Loucy (cell line): ENCODE measurements at regions not wholly inside any gene's neighbourhood (a gene's known extent, or its start where the extent isn't known, plus 50 kb on each side); places are given as distances from the start of the nearest gene placed in this dataset.

Experiments used
- EZH2phosphoT487 ChIP-seq: fragments of 200-600 bp; IDR thresholded peaks from 2 replicates; pipeline ENCODE4 v1.6.1; 2018; ENCODE audit warnings: antibody characterized with exemption, mild to moderate bottlenecking, moderate library complexity, borderline replicate concordance
- TF ChIP-seq, protein P1 (sequence below): fragments of 200-600 bp; sonication (generic); conservative IDR thresholded peaks from 2 replicates; pipeline ENCODE4 v1.5.1; 2014; ENCODE audit warnings: mild to moderate bottlenecking, antibody characterized with exemption, low read length

DNA sequence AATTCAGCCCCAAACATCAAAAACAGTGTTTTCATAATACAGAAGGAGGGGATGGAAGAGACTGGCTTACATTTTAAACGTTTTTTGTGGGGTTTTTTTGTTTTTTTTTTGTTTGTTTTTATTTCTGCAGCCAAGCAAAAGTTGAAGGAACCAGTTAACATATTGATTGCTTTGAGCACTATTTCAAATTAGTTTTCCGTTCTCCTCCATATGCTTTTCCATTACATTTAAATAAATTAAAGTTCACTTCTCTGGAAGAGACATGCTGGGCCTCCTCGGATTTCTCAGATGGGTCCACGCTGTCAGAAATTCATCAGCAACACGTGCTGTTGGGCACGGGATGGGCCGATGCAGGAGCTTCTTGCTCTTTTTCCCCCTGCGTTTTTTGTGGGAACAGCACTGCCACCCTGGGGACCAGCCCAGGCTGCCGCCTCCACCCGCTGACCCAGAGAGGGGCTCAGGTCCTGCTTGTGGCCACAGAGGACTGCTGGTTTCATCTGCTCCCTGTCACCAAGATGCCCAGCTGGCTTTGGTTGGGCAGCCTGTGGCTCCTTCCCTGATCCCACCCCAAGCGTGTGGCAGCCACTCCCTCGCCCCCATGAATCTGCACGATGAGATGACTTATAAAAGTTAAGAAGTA lies 67.7 kb upstream of the CHST15 start:
- TF ChIP-seq, protein P1, sequence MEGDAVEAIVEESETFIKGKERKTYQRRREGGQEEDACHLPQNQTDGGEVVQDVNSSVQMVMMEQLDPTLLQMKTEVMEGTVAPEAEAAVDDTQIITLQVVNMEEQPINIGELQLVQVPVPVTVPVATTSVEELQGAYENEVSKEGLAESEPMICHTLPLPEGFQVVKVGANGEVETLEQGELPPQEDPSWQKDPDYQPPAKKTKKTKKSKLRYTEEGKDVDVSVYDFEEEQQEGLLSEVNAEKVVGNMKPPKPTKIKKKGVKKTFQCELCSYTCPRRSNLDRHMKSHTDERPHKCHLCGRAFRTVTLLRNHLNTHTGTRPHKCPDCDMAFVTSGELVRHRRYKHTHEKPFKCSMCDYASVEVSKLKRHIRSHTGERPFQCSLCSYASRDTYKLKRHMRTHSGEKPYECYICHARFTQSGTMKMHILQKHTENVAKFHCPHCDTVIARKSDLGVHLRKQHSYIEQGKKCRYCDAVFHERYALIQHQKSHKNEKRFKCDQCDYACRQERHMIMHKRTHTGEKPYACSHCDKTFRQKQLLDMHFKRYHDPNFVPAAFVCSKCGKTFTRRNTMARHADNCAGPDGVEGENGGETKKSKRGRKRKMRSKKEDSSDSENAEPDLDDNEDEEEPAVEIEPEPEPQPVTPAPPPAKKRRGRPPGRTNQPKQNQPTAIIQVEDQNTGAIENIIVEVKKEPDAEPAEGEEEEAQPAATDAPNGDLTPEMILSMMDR = no peak
- TF ChIP-seq EZH2phosphoT487 = no peak
